H1 (cell line): ENCODE measurements at regions not wholly inside any gene's neighbourhood (a gene's known extent, or its start where the extent isn't known, plus 50 kb on each side); places are given as distances from the start of the nearest gene placed in this dataset.

ENCODE experiments used
- CTCF ChIA-PET: fragments of 300-600 bp; sonication (Branson Sonifier 250); formaldehyde crosslinking; loops from one replicate; lab custom pipeline; 2021; ENCODE audit not compliant: partially characterized antibody; lab: Charles Lee
- POLR2A ChIA-PET: fragments of 300-600 bp; sonication (Branson Sonifier 250); formaldehyde crosslinking; loops from one replicate; lab custom pipeline; 2021; ENCODE audit warnings: inconsistent platforms; ENCODE audit not compliant: partially characterized antibody; lab: Charles Lee
- DNase-seq, 2 experiments: peaks; one replicate each; pipeline versions ENCODE4 v3.0.0 to v3.0.0-alpha.2; 2010 to 2022; ENCODE audit warnings: low spot score in 2 of 2, low read depth in 1 of 2, mixed read lengths in 1 of 2
- FAIRE-seq: peaks from 2 replicates; lab custom pipeline; 2011; peaks lifted over from hg19 to GRCh38; lab: Jason Lieb, UNC
- H2AFZ ChIP-seq: 2 replicates; pipeline ENCODE4 v1.8.1; 2012; ENCODE audit warnings: low read length, inconsistent platforms
- H2AK5ac ChIP-seq: 2 replicates; pipeline ENCODE4 v1.6.1; 2013; ENCODE audit warnings: low read depth, low read length
- H2BK120ac ChIP-seq: replicated peaks from 2 replicates; pipeline ENCODE3; 2013; ENCODE audit warnings: low read depth, low read length, inconsistent platforms
- H2BK12ac ChIP-seq: 2 replicates; pipeline ENCODE4 v1.6.1; 2013; ENCODE audit warnings: low read depth, low read length
- H2BK15ac ChIP-seq: 2 replicates; pipeline ENCODE4 v1.6.1; 2013; ENCODE audit warnings: low read length
- H2BK20ac ChIP-seq: 2 replicates; pipeline ENCODE4 v1.6.1; 2013; ENCODE audit warnings: low read length
- H2BK5ac ChIP-seq: 2 replicates; pipeline ENCODE4 v1.6.1; 2013; ENCODE audit warnings: low read depth, low read length
- H3K14ac ChIP-seq: 2 replicates; pipeline ENCODE4 v1.6.1; 2013; ENCODE audit warnings: inconsistent platforms; ENCODE audit not compliant: insufficient read length
- H3K18ac ChIP-seq: 2 replicates; pipeline ENCODE4 v1.6.1; 2013; ENCODE audit warnings: low read length; ENCODE audit errors: extremely low read depth
- H3K23ac ChIP-seq: 2 replicates; pipeline ENCODE4 v1.6.1; 2013; ENCODE audit warnings: inconsistent platforms; ENCODE audit not compliant: insufficient read length
- H3K23me2 ChIP-seq: 2 replicates; pipeline ENCODE4 v1.6.1; 2013; ENCODE audit warnings: low read depth, low read length
- H3K27ac ChIP-seq: 2 replicates; pipeline ENCODE4 v1.6.1; 2011; ENCODE audit warnings: low read depth, low read length, inconsistent platforms
- H3K27me3 ChIP-seq, 4 experiments: replicated peaks in 1 of 4; 1 replicate in 1 of 4; 2 replicates in 3 of 4; pipeline versions ENCODE4 v1.6.1 to v1.8.1; 2011 to 2013; ENCODE audit warnings: low read length in 3 of 4, mild to moderate bottlenecking in 3 of 4, inconsistent platforms in 2 of 4, mixed read lengths in 2 of 4, moderate library complexity in 1 of 4; ENCODE audit not compliant: control insufficient read depth in 3 of 4, insufficient read depth in 3 of 4; ENCODE audit errors: extremely low read depth in 1 of 4
- H3K36me3 ChIP-seq, 4 experiments: 2 replicates each; pipeline versions ENCODE4 v1.6.1 to v1.8.1; 2011 to 2013; ENCODE audit warnings: mild to moderate bottlenecking in 4 of 4, low read length in 3 of 4, moderate library complexity in 2 of 4, control low read depth in 1 of 4, inconsistent platforms in 1 of 4; ENCODE audit not compliant: insufficient read depth in 4 of 4, control insufficient read depth in 2 of 4
- H3K4ac ChIP-seq: replicated peaks from 2 replicates; pipeline ENCODE3; 2013; ENCODE audit warnings: low read length, low read depth, mixed read lengths, inconsistent platforms; ENCODE audit not compliant: insufficient read length
- H3K4me1 ChIP-seq, 4 experiments: replicated peaks in 1 of 4; 1 replicate in 1 of 4; 2 replicates in 3 of 4; pipeline versions ENCODE4 v1.6.1 to v1.8.1; 2011 to 2013; ENCODE audit warnings: low read length in 3 of 4, inconsistent platforms in 2 of 4, mixed read lengths in 1 of 4; ENCODE audit not compliant: insufficient read depth in 4 of 4, control insufficient read depth in 3 of 4
- H3K4me2 ChIP-seq, 2 experiments: 2 replicates each; pipeline versions ENCODE4 v1.6.1 to v1.8.1; 2011 to 2013; ENCODE audit warnings: low read depth in 2 of 2, low read length in 2 of 2, control low read depth in 1 of 2, inconsistent platforms in 1 of 2, mild to moderate bottlenecking in 1 of 2; ENCODE audit not compliant: insufficient read depth in 1 of 2
- H3K4me3 ChIP-seq, 4 experiments: fragments of 200-600, 300-600 bp in 1 of 4; sonication (generic), shearing (Covaris generic), sonication (Bioruptor Twin) in 1 of 4; 2 replicates each; pipeline versions ENCODE4 v1.5.1 to v1.8.1; 2011 to 2016; ENCODE audit warnings: low read length in 4 of 4, low read depth in 3 of 4, control low read depth in 2 of 4, inconsistent platforms in 2 of 4, mild to moderate bottlenecking in 2 of 4, mixed read lengths in 1 of 4, moderate library complexity in 1 of 4; ENCODE audit not compliant: insufficient read depth in 2 of 4; ENCODE audit errors: extremely low read depth in 1 of 4
- H3K56ac ChIP-seq: replicated peaks from 2 replicates; pipeline ENCODE3; 2013; ENCODE audit warnings: low read depth, mild to moderate bottlenecking, mixed read lengths, low read length, inconsistent platforms; ENCODE audit not compliant: insufficient read length
- H3K79me1 ChIP-seq: 2 replicates; pipeline ENCODE4 v1.6.1; 2013; ENCODE audit warnings: low read depth, low read length, control low read depth
- H3K79me2 ChIP-seq, 2 experiments: 2 replicates each; pipeline versions ENCODE4 v1.6.1 to v1.8.1; 2012 to 2013; ENCODE audit warnings: low read length in 2 of 2, mild to moderate bottlenecking in 2 of 2, inconsistent platforms in 1 of 2; ENCODE audit not compliant: insufficient read depth in 2 of 2, control insufficient read depth in 1 of 2
- H3K9ac ChIP-seq, 4 experiments: replicated peaks in 1 of 4; 1 replicate in 1 of 4; 2 replicates in 3 of 4; pipeline versions ENCODE4 v1.6.1 to v1.8.1; 2011 to 2013; ENCODE audit warnings: low read depth in 3 of 4, low read length in 3 of 4, control low read depth in 2 of 4, mild to moderate bottlenecking in 2 of 4, moderate library complexity in 2 of 4, inconsistent platforms in 1 of 4; ENCODE audit errors: extremely low read depth in 1 of 4
- H3K9me3 ChIP-seq, 2 experiments: 2 replicates each; pipeline versions ENCODE4 v1.6.1 to v1.8.1; 2012 to 2013; ENCODE audit warnings: mild to moderate bottlenecking in 2 of 2, moderate library complexity in 2 of 2, control low read depth in 1 of 2, inconsistent platforms in 1 of 2, low read depth in 1 of 2, low read length in 1 of 2, mixed read lengths in 1 of 2; ENCODE audit not compliant: insufficient read depth in 2 of 2
- H4K20me1 ChIP-seq, 2 experiments: replicated peaks in 1 of 2; 2 replicates each; pipeline versions ENCODE3 to v1.8.1; 2011 to 2013; ENCODE audit warnings: inconsistent platforms in 2 of 2, low read length in 2 of 2, mild to moderate bottlenecking in 1 of 2; ENCODE audit not compliant: insufficient read depth in 2 of 2, control insufficient read depth in 1 of 2
- H4K5ac ChIP-seq: 2 replicates; pipeline ENCODE4 v1.6.1; 2013; ENCODE audit warnings: low read length, low read depth, mixed read lengths, inconsistent platforms; ENCODE audit not compliant: insufficient read length
- H4K8ac ChIP-seq: 2 replicates; pipeline ENCODE4 v1.8.0; 2013; ENCODE audit warnings: mild to moderate bottlenecking, moderate library complexity, low read length, inconsistent platforms; ENCODE audit not compliant: insufficient read depth; ENCODE audit errors: extremely low read depth
- H4K91ac ChIP-seq: replicated peaks from 2 replicates; pipeline ENCODE3; 2013; ENCODE audit warnings: low read length, mixed read lengths, inconsistent platforms; ENCODE audit not compliant: insufficient read length
- ATF3 ChIP-seq: IDR thresholded peaks from 2 replicates; pipeline ENCODE4 v1.6.1; 2011; ENCODE audit warnings: low read depth, mild to moderate bottlenecking, low read length; ENCODE audit not compliant: insufficient read depth
- CEBPB ChIP-seq: IDR thresholded peaks from 2 replicates; pipeline ENCODE4 v1.6.1; 2012; ENCODE audit warnings: low read depth, low read length
- CHD2 ChIP-seq: IDR thresholded peaks from 2 replicates; pipeline ENCODE4 v1.6.1; 2012; ENCODE audit warnings: low read length, improper control_type of control experiment
- EP300 ChIP-seq, 2 experiments: IDR thresholded peaks; 1 replicate in 1 of 2; 2 replicates in 1 of 2; pipeline ENCODE4 v1.6.1; 2011 to 2012; ENCODE audit warnings: low read depth in 2 of 2, low read length in 2 of 2, mild to moderate bottlenecking in 2 of 2, borderline replicate concordance in 1 of 2, inconsistent platforms in 1 of 2, moderate library complexity in 1 of 2
- EZH2 ChIP-seq: fragments of 200-600 bp; sonication (generic); IDR thresholded peaks from 2 replicates; pipeline ENCODE4 v1.7.1; 2012; ENCODE audit warnings: low read depth, mild to moderate bottlenecking, moderate library complexity, low read length, inconsistent platforms; ENCODE audit not compliant: severe bottlenecking
- KDM1A ChIP-seq: fragments of 200-600, 300-600 bp; sonication (generic); IDR thresholded peaks from 2 replicates; pipeline ENCODE4 v1.7.1; 2016; ENCODE audit warnings: mild to moderate bottlenecking, low read length, borderline replicate concordance
- NANOG ChIP-seq: IDR thresholded peaks from 2 replicates; pipeline ENCODE4 v1.6.1; 2011; ENCODE audit warnings: low read length, low read depth, mild to moderate bottlenecking, inconsistent platforms; ENCODE audit not compliant: insufficient read depth, poor library complexity, severe bottlenecking
- PHF8 ChIP-seq: fragments of 200-600 bp; sonication (generic); conservative IDR thresholded peaks from 2 replicates; pipeline ENCODE4 v1.7.1; 2012; ENCODE audit warnings: low read depth, mild to moderate bottlenecking, inconsistent platforms, low read length, moderate library complexity
- RBBP5 ChIP-seq: IDR thresholded peaks from 2 replicates; pipeline ENCODE4 v1.7.1; 2012; ENCODE audit warnings: low read depth, mild to moderate bottlenecking, inconsistent platforms, low read length, moderate library complexity, borderline replicate concordance
- RFX5 ChIP-seq: IDR thresholded peaks from 2 replicates; pipeline ENCODE4 v1.6.1; 2011; ENCODE audit warnings: low read depth, low read length, improper control_type of control experiment, borderline replicate concordance
- SIN3A ChIP-seq, 2 experiments: IDR thresholded peaks in 1 of 2; conservative IDR thresholded peaks in 1 of 2; 2 replicates each; pipeline ENCODE4 v1.6.1; 2011 to 2012; ENCODE audit warnings: low read length in 2 of 2, improper control_type of control experiment in 1 of 2, low read depth in 1 of 2, mild to moderate bottlenecking in 1 of 2
- SP2 ChIP-seq: IDR thresholded peaks from 2 replicates; pipeline ENCODE4 v1.6.1; 2012; ENCODE audit warnings: mild to moderate bottlenecking, low read length, inconsistent platforms
- SP4 ChIP-seq: IDR thresholded peaks from 2 replicates; pipeline ENCODE4 v1.6.1; 2012; ENCODE audit warnings: low read length, inconsistent platforms
- YY1 ChIP-seq: IDR thresholded peaks from 2 replicates; pipeline ENCODE4 v1.6.1; 2011; ENCODE audit warnings: low read depth, mild to moderate bottlenecking, low read length
- WGBS, 2 experiments: shearing (Covaris generic) in 1 of 2; methylation state at CpG; one replicate each; pipeline versions ENCODE4 v1.1.6 to v1.1.7; 2013 to 2015; ENCODE audit warnings: low lambda C conversion rate in 2 of 2, mixed read lengths in 2 of 2, inconsistent platforms in 1 of 2, low coverage in 1 of 2, missing lambda C conversion rate in 1 of 2; ENCODE audit not compliant: insufficient replicate concordance in 2 of 2, insufficient coverage in 1 of 2, insufficient read length in 1 of 2; ENCODE audit errors: extremely low coverage in 1 of 2, missing lambda C conversion rate in 1 of 2; 5-methylcytosine and 5-hydroxymethylcytosine counted together

DNA sequence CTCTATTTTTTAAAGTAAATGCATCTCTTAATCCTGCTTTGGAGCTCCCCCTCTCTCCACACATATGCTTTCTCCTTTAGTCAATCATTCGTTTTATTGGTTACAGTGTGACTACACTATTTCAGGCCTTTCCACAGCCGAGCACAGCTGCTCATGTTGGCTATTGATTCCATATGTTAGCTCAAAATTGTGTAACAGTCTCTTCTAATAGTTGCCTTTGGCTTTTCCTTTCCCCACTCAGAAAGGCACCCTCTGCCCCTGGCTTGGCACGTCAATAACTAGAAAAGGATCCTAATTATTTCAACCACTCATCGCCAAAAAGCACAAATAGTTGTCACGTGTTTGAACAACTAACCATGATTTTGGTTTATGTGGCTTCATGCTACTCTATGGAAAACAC, 410.3 kb upstream of the SLC35B3 start:
- Histone ChIP-seq H3K4me2 (no peak overlapping the region), H3K23me2 (no peaks in the 10 kb centered on the region; the same call in 1 of the 2 replicates), H3K36me3 (no peaks in the 10 kb centered on the region), H3K14ac (no peak overlapping the region), H3K27ac (no peak overlapping the region), H2BK12ac (no peak overlapping the region), H2BK5ac (no peak overlapping the region), H3K9me3 (no peaks in the 10 kb centered on the region), H3K4me3 (no peak overlapping the region), H3K9ac (no peak overlapping the region), H3K79me2 (no peaks in the 10 kb centered on the region), H3K4me1 (no peaks in the 10 kb centered on the region), H4K20me1 (no peaks in the 10 kb centered on the region), H2BK20ac (no peak overlapping the region), H2AK5ac (no peak overlapping the region), H4K8ac (no peak overlapping the region), H4K91ac (no peak overlapping the region), H3K79me1 (no peaks in the 10 kb centered on the region), H2AFZ (peak overlapping the region; percentile 46; the same call in 1 of the 2 replicates), H3K27me3 (no peaks in the 10 kb centered on the region), H2BK120ac (no peak overlapping the region), H4K5ac (no peak overlapping the region), H2BK15ac (no peak overlapping the region), H3K56ac (no peak overlapping the region), H3K23ac (no peak overlapping the region), H3K4ac (no peak overlapping the region), H3K18ac (no peak overlapping the region)
- no peak for FAIRE-seq
- no peak for DNase-seq
- POLR2A ChIA-PET, result no interaction called here
- 97% methylated on average over 5 of the region's 5 CpGs; no CpG with 5 or more reads in 1 of the 2 experiments for WGBS, 2 experiments
- CTCF ChIA-PET, result interaction anchor here (0.7 to 0.9 kb wide), 2 partner anchors 10 to 305 kb away, joined by 3 to 4 read pairs; no protein-coding TSS in a partner anchor
- TF ChIP-seq CHD2, result no peak
- TF ChIP-seq SP4, result no peak
- no peak for TF ChIP-seq SIN3A (conservative IDR thresholded peaks at IDR 0.05 in 1 of 2, IDR thresholded peaks at IDR 0.05 in 1 of 2; ENCODE audit: low read depth in 1 of 2, low read length in 2 of 2)
- no peak for TF ChIP-seq RFX5
- TF ChIP-seq PHF8, result no peak
- TF ChIP-seq YY1, result no peak
- no peak for TF ChIP-seq KDM1A
- TF ChIP-seq ATF3, result no peak
- TF ChIP-seq RBBP5, result no peak
- TF ChIP-seq EZH2, result no peak
- no peak for TF ChIP-seq NANOG
- no peak for TF ChIP-seq SP2
- TF ChIP-seq EP300 (IDR thresholded peaks at IDR 0.05; ENCODE audit: borderline replicate concordance in 1 of 2, low read depth in 2 of 2, low read length in 2 of 2), result no peak
- no peak for TF ChIP-seq CEBPB
